ENCODE measurements at regions not wholly inside any gene's neighbourhood (a gene's known extent, or its start where the extent isn't known, plus 50 kb on each side); places are given as distances from the start of the nearest gene placed in this dataset.

DNA sequence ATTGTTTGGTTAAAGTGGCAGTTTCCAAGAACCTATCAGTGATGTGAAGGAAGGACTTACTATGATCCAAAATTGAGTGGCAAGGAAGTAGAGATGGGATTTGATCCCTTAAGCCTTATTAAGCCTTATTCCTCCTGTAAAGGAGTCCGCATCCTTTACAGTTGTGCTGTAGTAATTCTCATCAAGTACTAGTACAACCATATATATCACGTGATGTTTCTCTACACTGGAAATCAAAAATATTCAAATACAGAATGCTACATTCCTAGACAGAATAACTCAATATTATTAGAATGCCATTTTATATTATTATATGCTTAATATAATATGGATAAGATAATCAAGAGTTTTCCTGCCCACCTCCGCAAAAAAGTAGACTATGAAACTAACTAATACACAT, 312.4 kb upstream of the SPHKAP start:
- no peak for DNase-seq
- no peaks in the 10 kb centered on the region for H3K36me3 ChIP-seq
- no peak overlapping the region for H3K4me3 ChIP-seq (ENCODE audit: low read depth, low read length)
- no peaks in the 10 kb centered on the region for H3K9me3 ChIP-seq
- TF ChIP-seq, protein P1, sequence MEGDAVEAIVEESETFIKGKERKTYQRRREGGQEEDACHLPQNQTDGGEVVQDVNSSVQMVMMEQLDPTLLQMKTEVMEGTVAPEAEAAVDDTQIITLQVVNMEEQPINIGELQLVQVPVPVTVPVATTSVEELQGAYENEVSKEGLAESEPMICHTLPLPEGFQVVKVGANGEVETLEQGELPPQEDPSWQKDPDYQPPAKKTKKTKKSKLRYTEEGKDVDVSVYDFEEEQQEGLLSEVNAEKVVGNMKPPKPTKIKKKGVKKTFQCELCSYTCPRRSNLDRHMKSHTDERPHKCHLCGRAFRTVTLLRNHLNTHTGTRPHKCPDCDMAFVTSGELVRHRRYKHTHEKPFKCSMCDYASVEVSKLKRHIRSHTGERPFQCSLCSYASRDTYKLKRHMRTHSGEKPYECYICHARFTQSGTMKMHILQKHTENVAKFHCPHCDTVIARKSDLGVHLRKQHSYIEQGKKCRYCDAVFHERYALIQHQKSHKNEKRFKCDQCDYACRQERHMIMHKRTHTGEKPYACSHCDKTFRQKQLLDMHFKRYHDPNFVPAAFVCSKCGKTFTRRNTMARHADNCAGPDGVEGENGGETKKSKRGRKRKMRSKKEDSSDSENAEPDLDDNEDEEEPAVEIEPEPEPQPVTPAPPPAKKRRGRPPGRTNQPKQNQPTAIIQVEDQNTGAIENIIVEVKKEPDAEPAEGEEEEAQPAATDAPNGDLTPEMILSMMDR (IDR thresholded peaks at IDR 0.05; ENCODE audit: low read depth, low read length) = no peak
- no peaks in the 10 kb centered on the region for H3K4me1 ChIP-seq
- H3K27me3 ChIP-seq = no peaks in the 10 kb centered on the region

- no peaks in the 10 kb centered on the region for H3K4me1 ChIP-seq
- TF ChIP-seq, protein P1 (IDR thresholded peaks at IDR 0.05; ENCODE audit: low read depth, low read length) = no peak
- no peak overlapping the region for H3K4me3 ChIP-seq (ENCODE audit: low read depth, low read length)
- H3K27me3 ChIP-seq = no peaks in the 10 kb centered on the region
- no peak for DNase-seq
- H3K9me3 ChIP-seq = no peaks in the 10 kb centered on the region
- H3K36me3 ChIP-seq = no peaks in the 10 kb centered on the region
These were observed 297.5 kb upstream of the SPHKAP start for GRCh38 chr2:228479014-228479413.

GRCh38 chr2:228474466-228474865, 293.0 kb upstream of the SPHKAP start:
- no peak for DNase-seq
- Histone ChIP-seq H3K27me3 (no peaks in the 10 kb centered on the region), H3K4me1 (no peaks in the 10 kb centered on the region), H3K4me3 (ENCODE audit: low read depth, low read length) (no peak overlapping the region), H3K36me3 (no peaks in the 10 kb centered on the region), H3K9me3 (no peaks in the 10 kb centered on the region; the same call in 1 of the 2 replicates)
- TF ChIP-seq, protein P1 (IDR thresholded peaks at IDR 0.05; ENCODE audit: low read depth, low read length) = no peak

GRCh38 chr2:228469721-228470120, 288.2 kb upstream of the SPHKAP start:
- no peaks in the 10 kb centered on the region for H3K4me1 ChIP-seq
- H3K27me3 ChIP-seq = no peaks in the 10 kb centered on the region
- no peaks in the 10 kb centered on the region for H3K36me3 ChIP-seq
- no peak overlapping the region for H3K4me3 ChIP-seq (ENCODE audit: low read depth, low read length)
- TF ChIP-seq, protein P1 (IDR thresholded peaks at IDR 0.05; ENCODE audit: low read depth, low read length) = no peak
- peaks cover 3% of the 10 kb centered on the region; the same call in 1 of the 2 replicates for H3K9me3 ChIP-seq
- no peak for DNase-seq

DNA sequence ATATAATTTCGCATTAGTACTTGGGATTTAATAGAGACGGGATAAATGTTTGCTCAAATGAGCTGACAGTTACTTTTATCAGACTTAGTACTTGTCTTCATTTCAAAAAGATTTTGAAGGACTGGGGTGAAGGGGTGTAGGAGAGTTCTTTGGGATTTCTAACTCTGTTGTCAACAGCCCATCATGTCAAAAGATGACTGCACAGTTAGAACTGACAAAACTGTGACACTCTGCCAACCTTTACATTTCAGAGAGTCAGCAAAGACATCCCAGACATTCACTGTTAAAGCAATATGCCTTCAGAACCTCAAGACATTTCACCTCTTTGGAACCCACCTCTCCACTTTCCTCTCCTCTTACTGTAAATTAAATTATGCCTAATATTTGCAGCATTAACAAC, 285.4 kb upstream of the SPHKAP start:
- Histone ChIP-seq H3K4me1 (no peaks in the 10 kb centered on the region), H3K36me3 (no peaks in the 10 kb centered on the region), H3K9me3 (peaks cover 3% of the 10 kb centered on the region; the same call in 1 of the 2 replicates), H3K4me3 (ENCODE audit: low read depth, low read length) (no peak overlapping the region), H3K27me3 (no peaks in the 10 kb centered on the region)
- DNase-seq = no peak
- TF ChIP-seq, protein P1 (IDR thresholded peaks at IDR 0.05; ENCODE audit: low read depth, low read length) = no peak

- H3K36me3 ChIP-seq = no peaks in the 10 kb centered on the region
- H3K27me3 ChIP-seq = no peaks in the 10 kb centered on the region
- TF ChIP-seq, protein P1 (IDR thresholded peaks at IDR 0.05; ENCODE audit: low read depth, low read length) = no peak
- DNase-seq = no peak
- H3K9me3 ChIP-seq = peaks cover 3% of the 10 kb centered on the region; the same call in 1 of the 2 replicates
- no peak overlapping the region for H3K4me3 ChIP-seq (ENCODE audit: low read depth, low read length)
- no peaks in the 10 kb centered on the region for H3K4me1 ChIP-seq
These were observed 283.9 kb upstream of the SPHKAP start for GRCh38 chr2:228465408-228465807.
